Adrenal gland (tissue), 9 donors: ENCODE measurements at regions not wholly inside any gene's neighbourhood (a gene's known extent, or its start where the extent isn't known, plus 50 kb on each side); places are given as distances from the start of the nearest gene placed in this dataset.
"Not testable (repeated sequence)": the region's sequence is repeated elsewhere in the genome, so short reads cannot be mapped to it uniquely, and the experiment has no call there.

Experiments
- DNase-seq, 7 donors: peaks; one replicate each; pipeline ENCODE4 v3.0.0-alpha.2; 2019 to 2020
- H3K27ac ChIP-seq, 5 donors: fragments of 200-600 bp; sonication (generic) in 4 of 5; 1 replicate in 3 of 5; 2 replicates in 2 of 5; pipeline versions ENCODE4 v1.5.1 to v1.8.0; 2016 to 2020; ENCODE audit warnings: mild to moderate bottlenecking in 1 of 5
- H3K27me3 ChIP-seq: fragments of 200-600 bp; 2 replicates; pipeline ENCODE4 v1.8.0; 2021
- H3K36me3 ChIP-seq, 2 donors: fragments of 200-600 bp; replicated peaks in 1 of 2; 1 replicate in 1 of 2; 2 replicates in 1 of 2; pipeline versions ENCODE4 v1.5.1 to v1.8.0; 2018 to 2022
- H3K4me1 ChIP-seq, 2 donors: fragments of 200-600 bp; replicated peaks in 1 of 2; 1 replicate in 1 of 2; 2 replicates in 1 of 2; pipeline versions ENCODE4 v1.5.1 to v1.8.0; 2018 to 2021
- H3K4me3 ChIP-seq, 4 donors: fragments of 200-600 bp; sonication (generic) in 3 of 4; one replicate each; pipeline ENCODE4 v1.5.1; 2016 to 2018
- H3K9me3 ChIP-seq, 3 donors: fragments of 200-600 bp; sonication (generic) in 1 of 3; replicated peaks in 1 of 3; 1 replicate in 2 of 3; 2 replicates in 1 of 3; pipeline versions ENCODE4 v1.5.1 to v1.8.0; 2016 to 2021
- CTCF ChIP-seq, 6 experiments: fragments of 450-650 bp in 4 of 6; fragments of 200-600 bp in 2 of 6; sonication (generic) in 1 of 6; IDR thresholded peaks; 1 replicate in 5 of 6; 2 replicates in 1 of 6; pipeline versions ENCODE4 v1.5.1 to v1.8.0; 2016 to 2021; ENCODE audit warnings: antibody characterized with exemption in 6 of 6, mild to moderate bottlenecking in 2 of 6, moderate library complexity in 1 of 6
- POLR2A ChIP-seq, 2 donors: fragments of 450-650 bp; IDR thresholded peaks; one replicate each; pipeline ENCODE4 v1.6.1; 2017; ENCODE audit warnings: antibody characterized with exemption in 2 of 2, mild to moderate bottlenecking in 2 of 2, moderate library complexity in 1 of 2
- WGBS, 4 donors: extraction: QIAGEN DNeasy Blood & Tissue Kit in 2 of 4; methylation state at CpG; one replicate each; pipeline versions ENCODE4 v1.1.5 to v1.1.7; 2013 to 2017; 5-methylcytosine and 5-hydroxymethylcytosine counted together
- intact Hi-C, 2 donors: fragments of 100-400 bp; cut with DNase I; formaldehyde crosslinking; loops; one replicate each; pipeline versions ENCODE4 v1.14.1 to v1.15.0; 2022 to 2023
- donor health status: healthy with polysubstance abuse.
- donor health status: Bipolar disorder and iron deficiency.
- donor health status: DM: yes; HTN: yes; CAD: no.
- donor health status: DM: no; HTN: no; CAD: no.
- donor health status: DM: no; HTN: no; CAD: no.

DNA sequence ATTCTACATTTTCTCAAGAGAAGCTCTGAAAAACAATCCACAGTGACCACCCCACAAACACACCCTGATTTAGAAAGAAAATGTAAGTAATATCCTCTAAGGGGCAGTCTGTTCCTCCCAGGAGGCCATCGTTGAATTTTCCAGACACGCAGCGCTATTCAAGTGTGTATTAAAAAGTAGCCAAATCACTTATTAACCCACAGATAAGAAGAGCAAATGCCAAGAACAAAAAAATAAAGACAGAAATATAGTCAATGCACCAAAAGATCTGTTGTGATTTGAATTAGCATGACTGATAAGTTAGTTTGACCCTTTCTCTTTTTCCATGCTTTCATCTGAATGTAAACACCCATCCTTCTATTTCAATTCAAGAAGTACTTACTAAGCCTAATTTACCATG is 622.8 kb upstream of the ZNF385D start:
- Histone ChIP-seq H3K4me1 (no peaks in the 10 kb centered on the region), H3K9me3 (no peaks in the 10 kb centered on the region), H3K27me3 (no peaks in the 10 kb centered on the region), H3K36me3 (no peaks in the 10 kb centered on the region), H3K27ac (no peak overlapping the region), H3K4me3 (no peak overlapping the region)
- 79 to 86% (median 83%) methylated on average over 3 of the region's 3 CpGs for WGBS, 4 donors
- no peak for DNase-seq
- intact Hi-C loops, result no loop called here
- TF ChIP-seq CTCF (IDR thresholded peaks at IDR 0.05), result no peak
- no peak for TF ChIP-seq POLR2A (IDR thresholded peaks at IDR 0.05)

DNA sequence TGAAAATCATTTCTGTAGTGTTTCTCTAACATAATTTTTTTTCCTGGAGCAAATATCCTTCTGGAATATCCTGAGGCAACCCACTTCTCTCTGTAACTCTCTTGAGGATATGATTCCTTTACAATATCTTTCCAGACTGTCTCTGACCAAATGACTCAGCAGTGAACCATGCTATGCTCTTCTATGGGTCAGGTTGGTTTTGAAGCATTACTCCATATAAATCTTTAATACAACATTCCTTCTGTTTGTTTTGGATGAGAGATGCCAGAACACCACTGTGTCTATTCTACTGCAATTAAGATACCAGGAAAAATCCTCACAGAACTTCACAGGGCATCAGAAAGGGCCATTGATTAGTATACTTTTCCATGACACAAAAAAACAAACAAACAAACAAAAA is 626.4 kb upstream of the ZNF385D start:
- H3K4me3 ChIP-seq, result no peak overlapping the region
- intact Hi-C loops, result no loop called here
- DNase-seq, result no peak
- H3K27ac ChIP-seq, result no peak overlapping the region
- no peaks in the 10 kb centered on the region for H3K4me1 ChIP-seq
- TF ChIP-seq CTCF (IDR thresholded peaks at IDR 0.05), result no peak
- TF ChIP-seq POLR2A (IDR thresholded peaks at IDR 0.05), result no peak
- H3K27me3 ChIP-seq, result no peaks in the 10 kb centered on the region
- no peaks in the 10 kb centered on the region for H3K9me3 ChIP-seq
- no peaks in the 10 kb centered on the region for H3K36me3 ChIP-seq

DNA sequence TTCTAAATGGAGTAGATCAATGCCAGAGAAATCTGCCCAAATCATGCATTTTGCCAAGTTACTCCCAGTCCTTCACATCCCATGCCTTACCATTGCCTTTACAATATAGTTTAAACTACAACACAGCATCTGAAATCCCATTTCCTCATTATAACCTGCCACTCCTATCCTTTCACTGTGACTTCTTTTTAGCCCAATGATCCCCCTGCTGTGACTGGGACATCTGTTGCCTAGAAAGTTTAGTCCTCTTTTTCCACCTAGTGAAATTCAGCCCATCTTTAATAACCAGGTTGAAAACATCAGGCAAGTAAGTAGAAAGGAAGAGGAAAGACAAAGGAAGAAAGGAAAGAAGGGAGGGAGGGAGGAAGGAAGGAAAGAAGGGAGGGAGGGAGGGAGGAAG is 627.9 kb upstream of the ZNF385D start:
- no peak for DNase-seq
- intact Hi-C loops, result no loop called here
- no peaks in the 10 kb centered on the region for H3K4me1 ChIP-seq
- TF ChIP-seq POLR2A (IDR thresholded peaks at IDR 0.05) (no peak), CTCF (IDR thresholded peaks at IDR 0.05) (no peak)
- H3K9me3 ChIP-seq, result no peaks in the 10 kb centered on the region
- no peak overlapping the region for H3K27ac ChIP-seq
- H3K27me3 ChIP-seq, result no peaks in the 10 kb centered on the region
- no peak overlapping the region for H3K4me3 ChIP-seq
- H3K36me3 ChIP-seq, result no peaks in the 10 kb centered on the region

- Histone ChIP-seq H3K4me1 (no peaks in the 10 kb centered on the region), H3K9me3 (no peaks in the 10 kb centered on the region), H3K27ac (no peak overlapping the region), H3K4me3 (no peak overlapping the region), H3K27me3 (no peaks in the 10 kb centered on the region), H3K36me3 (no peaks in the 10 kb centered on the region)
- TF ChIP-seq POLR2A (IDR thresholded peaks at IDR 0.05) (no peak), CTCF (IDR thresholded peaks at IDR 0.05) (no peak)
- WGBS, 4 donors, result 62 to 69% (median 68%) methylated on average over 4 of the region's 4 CpGs
- no peak for DNase-seq
- intact Hi-C loops, result no loop called here
Observed at GRCh38 chr3:22380253-22380652, 629.2 kb upstream of the ZNF385D start.

DNA sequence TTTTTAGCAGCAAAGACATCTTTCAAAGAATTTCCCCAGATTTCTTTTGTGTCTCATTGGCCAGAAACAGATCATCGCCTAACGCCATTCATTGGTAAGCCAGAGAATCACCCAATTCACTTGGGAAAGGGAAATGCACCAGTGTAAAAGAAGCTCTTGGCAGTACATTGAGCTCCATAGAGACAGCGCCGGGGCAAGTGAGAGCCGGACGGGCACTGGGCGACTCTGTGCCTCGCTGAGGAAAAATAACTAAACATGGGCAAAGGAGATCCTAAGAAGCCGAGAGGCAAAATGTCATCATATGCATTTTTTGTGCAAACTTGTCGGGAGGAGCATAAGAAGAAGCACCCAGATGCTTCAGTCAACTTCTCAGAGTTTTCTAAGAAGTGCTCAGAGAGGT is 630.6 kb upstream of the ZNF385D start:
- H3K9me3 ChIP-seq, H3K4me3 ChIP-seq, H3K4me1 ChIP-seq, H3K36me3 ChIP-seq, H3K27me3 ChIP-seq, intact Hi-C loops, H3K27ac ChIP-seq: not testable (repeated sequence)
- WGBS, 4 donors, result 62 to 81% (median 68%) methylated on average over 10 of the region's 10 CpGs
- peak; percentile 4 to 54 (median 17) for DNase-seq
